ENCODE measurements at regions not wholly inside any gene's neighbourhood (a gene's known extent, or its start where the extent isn't known, plus 50 kb on each side); places are given as distances from the start of the nearest gene placed in this dataset.

DNA sequence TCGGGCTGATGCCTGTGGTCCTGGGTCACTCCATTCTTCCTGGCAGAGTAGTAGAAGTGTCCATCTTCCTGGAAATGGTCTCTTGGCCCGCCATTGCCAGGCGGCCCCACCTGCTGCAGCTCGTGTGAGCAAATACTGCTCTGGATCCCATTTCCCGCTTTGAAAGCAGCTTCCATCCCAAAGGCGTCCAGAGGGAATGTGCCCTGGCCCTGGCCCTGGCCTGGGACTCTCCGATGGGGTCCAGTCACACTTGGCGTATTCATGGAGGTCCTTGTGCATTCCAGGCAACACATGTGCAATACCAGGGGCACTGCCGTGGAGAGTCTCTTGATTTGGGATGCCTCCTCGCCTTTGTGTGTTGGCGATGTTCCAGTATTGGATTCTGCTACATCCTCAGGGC is 111.1 kb downstream of the SNRPN start:
- DNase-seq (ENCODE audit: low read depth) = no peak
- TF ChIP-seq, protein P1, sequence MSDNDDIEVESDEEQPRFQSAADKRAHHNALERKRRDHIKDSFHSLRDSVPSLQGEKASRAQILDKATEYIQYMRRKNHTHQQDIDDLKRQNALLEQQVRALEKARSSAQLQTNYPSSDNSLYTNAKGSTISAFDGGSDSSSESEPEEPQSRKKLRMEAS (IDR thresholded peaks at IDR 0.05; ENCODE audit: low read depth, low read length) = no peak
- TF ChIP-seq POLR2A (IDR thresholded peaks at IDR 0.05; ENCODE audit: extremely low read depth, insufficient read length) = no peak
- no peak for TF ChIP-seq MYC (IDR thresholded peaks at IDR 0.05; ENCODE audit: low read depth, low read length)
- TF ChIP-seq, protein P2, sequence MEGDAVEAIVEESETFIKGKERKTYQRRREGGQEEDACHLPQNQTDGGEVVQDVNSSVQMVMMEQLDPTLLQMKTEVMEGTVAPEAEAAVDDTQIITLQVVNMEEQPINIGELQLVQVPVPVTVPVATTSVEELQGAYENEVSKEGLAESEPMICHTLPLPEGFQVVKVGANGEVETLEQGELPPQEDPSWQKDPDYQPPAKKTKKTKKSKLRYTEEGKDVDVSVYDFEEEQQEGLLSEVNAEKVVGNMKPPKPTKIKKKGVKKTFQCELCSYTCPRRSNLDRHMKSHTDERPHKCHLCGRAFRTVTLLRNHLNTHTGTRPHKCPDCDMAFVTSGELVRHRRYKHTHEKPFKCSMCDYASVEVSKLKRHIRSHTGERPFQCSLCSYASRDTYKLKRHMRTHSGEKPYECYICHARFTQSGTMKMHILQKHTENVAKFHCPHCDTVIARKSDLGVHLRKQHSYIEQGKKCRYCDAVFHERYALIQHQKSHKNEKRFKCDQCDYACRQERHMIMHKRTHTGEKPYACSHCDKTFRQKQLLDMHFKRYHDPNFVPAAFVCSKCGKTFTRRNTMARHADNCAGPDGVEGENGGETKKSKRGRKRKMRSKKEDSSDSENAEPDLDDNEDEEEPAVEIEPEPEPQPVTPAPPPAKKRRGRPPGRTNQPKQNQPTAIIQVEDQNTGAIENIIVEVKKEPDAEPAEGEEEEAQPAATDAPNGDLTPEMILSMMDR (IDR thresholded peaks at IDR 0.05; ENCODE audit: low read depth, low read length) = no peak
- H3K4me3 ChIP-seq (ENCODE audit: low read depth, low read length) = no peak overlapping the region

DNA sequence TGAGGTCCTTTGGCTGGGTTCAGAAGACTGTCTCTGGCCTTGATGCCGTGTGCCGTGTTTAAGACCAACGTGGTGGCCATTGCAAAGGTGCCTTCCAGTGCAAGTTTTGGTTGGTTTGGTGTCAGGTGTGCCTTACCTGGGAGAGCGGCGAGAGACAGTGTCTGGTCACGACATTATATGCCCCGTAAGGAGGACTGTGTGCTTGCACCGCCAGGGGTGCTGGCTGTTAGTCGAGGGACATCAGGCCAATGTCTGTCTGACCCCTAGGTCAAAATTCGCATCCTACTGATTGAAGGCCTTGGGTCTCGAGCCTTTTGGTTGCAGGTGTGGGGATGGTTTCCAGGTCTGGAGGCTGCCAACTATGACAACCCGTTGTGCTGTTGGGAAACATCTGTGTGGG is 111.9 kb downstream of the SNRPN start:
- H3K4me3 ChIP-seq (ENCODE audit: low read depth, low read length) = no peak overlapping the region
- TF ChIP-seq POLR2A (IDR thresholded peaks at IDR 0.05; ENCODE audit: extremely low read depth, insufficient read length) = no peak
- TF ChIP-seq, protein P1 (IDR thresholded peaks at IDR 0.05; ENCODE audit: low read depth, low read length) = no peak
- TF ChIP-seq MYC (IDR thresholded peaks at IDR 0.05; ENCODE audit: low read depth, low read length) = no peak
- TF ChIP-seq, protein P2 (IDR thresholded peaks at IDR 0.05; ENCODE audit: low read depth, low read length) = no peak
- no peak for DNase-seq (ENCODE audit: low read depth)

DNA sequence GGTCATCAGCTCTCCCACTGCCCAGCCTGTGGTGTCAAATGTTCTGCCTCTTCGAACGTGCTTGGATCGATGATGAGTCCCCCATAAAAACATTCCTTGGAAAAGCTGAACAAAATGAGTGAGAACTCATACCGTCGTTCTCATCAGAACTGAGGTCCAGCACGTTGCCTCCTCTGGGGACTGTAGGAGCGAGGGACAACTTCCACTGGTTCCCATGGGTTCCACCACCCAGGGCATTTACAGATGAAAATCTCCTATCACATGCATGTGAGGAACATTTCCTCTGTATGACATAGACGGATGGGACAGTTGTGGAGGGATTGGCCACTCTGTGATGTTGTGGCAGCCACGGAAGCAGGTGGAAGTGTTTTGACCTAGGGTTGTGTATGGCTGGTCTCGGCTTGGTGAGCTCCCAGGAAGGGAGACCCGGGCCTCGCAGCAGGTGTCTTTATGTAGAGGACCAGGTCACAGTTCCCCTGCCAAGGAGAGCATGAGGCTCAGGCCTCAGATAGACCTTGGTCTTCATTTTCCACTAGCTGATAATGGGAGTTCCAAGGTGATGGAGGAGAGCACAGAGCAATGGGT is 113.0 kb downstream of the SNRPN start:
- TF ChIP-seq MYC (IDR thresholded peaks at IDR 0.05; ENCODE audit: low read depth, low read length) = no peak
- TF ChIP-seq, protein P2 (IDR thresholded peaks at IDR 0.05; ENCODE audit: low read depth, low read length) = no peak
- no peak for TF ChIP-seq POLR2A (IDR thresholded peaks at IDR 0.05; ENCODE audit: extremely low read depth, insufficient read length)
- TF ChIP-seq, protein P1 (IDR thresholded peaks at IDR 0.05; ENCODE audit: low read depth, low read length) = no peak
- no peak for DNase-seq (ENCODE audit: low read depth)
- H3K4me3 ChIP-seq (ENCODE audit: low read depth, low read length) = no peak overlapping the region

DNA sequence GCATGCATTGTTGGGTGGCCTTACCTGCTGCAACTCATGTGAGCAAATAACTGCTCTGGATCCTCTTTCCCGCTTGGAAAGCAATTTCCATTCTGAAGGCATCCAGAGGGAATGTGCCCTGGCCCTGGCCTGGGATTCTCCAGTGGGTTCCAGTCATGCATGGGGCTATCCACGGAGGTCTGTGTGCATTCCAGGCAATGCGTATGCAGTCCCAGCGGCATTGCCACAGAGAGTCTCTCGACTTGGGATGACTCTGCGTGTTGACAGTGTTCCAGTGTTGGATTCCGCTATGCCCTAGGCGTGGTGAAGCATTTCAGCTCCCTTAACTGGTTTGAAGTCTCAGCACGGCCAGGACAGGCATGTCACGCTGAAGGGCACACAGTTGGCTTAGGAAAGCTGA is 113.9 kb downstream of the SNRPN start:
- H3K4me3 ChIP-seq (ENCODE audit: low read depth, low read length) = no peak overlapping the region
- TF ChIP-seq, protein P1 (IDR thresholded peaks at IDR 0.05; ENCODE audit: low read depth, low read length) = no peak
- no peak for TF ChIP-seq MYC (IDR thresholded peaks at IDR 0.05; ENCODE audit: low read depth, low read length)
- TF ChIP-seq, protein P2 (IDR thresholded peaks at IDR 0.05; ENCODE audit: low read depth, low read length) = no peak
- TF ChIP-seq POLR2A (IDR thresholded peaks at IDR 0.05; ENCODE audit: extremely low read depth, insufficient read length) = no peak
- DNase-seq (ENCODE audit: low read depth) = no peak

DNA sequence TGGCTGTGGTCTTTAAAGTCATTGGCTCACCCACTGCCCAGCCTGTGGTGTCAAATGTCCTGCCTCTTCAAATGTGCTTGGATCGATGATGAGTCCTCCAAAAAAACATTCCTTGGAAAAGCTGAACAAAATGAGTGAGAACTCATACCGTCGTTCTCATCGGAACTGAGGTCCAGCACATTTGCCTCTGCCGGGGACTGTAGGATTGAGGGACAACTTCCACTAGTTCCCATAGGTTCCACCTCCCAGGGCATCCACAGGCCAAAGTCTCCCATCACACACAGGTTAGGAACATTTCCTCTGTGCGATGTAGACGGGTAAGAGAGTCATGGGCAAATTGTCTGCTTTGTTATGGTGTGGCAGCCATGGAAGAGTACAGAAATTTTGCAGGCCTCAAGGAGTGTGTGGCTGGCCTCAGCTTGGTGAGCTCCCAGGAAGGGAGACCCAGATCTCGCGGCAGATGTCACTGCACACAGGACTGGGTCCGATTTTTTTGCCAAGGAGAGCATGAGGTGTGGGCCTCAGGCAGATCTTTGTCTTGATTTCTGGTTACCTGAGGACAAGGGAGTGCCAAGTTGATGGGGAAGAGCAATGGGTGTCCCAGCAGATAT is 115.7 kb downstream of the SNRPN start:
- no peak for DNase-seq (ENCODE audit: low read depth)
- TF ChIP-seq POLR2A (IDR thresholded peaks at IDR 0.05; ENCODE audit: extremely low read depth, insufficient read length) (no peak), MYC (IDR thresholded peaks at IDR 0.05; ENCODE audit: low read depth, low read length) (no peak)
- TF ChIP-seq, protein P2 (IDR thresholded peaks at IDR 0.05; ENCODE audit: low read depth, low read length) = no peak
- TF ChIP-seq, protein P1 (IDR thresholded peaks at IDR 0.05; ENCODE audit: low read depth, low read length) = no peak

More for the DNA sequence above, 115.7 kb downstream of the SNRPN start:
- no peak overlapping the region for H3K4me3 ChIP-seq (ENCODE audit: low read depth, low read length)

All from NB4 (cell line).